ENCODE measurements at regions not wholly inside any gene's neighbourhood (a gene's known extent, or its start where the extent isn't known, plus 50 kb on each side); places are given as distances from the start of the nearest gene placed in this dataset.

DNA sequence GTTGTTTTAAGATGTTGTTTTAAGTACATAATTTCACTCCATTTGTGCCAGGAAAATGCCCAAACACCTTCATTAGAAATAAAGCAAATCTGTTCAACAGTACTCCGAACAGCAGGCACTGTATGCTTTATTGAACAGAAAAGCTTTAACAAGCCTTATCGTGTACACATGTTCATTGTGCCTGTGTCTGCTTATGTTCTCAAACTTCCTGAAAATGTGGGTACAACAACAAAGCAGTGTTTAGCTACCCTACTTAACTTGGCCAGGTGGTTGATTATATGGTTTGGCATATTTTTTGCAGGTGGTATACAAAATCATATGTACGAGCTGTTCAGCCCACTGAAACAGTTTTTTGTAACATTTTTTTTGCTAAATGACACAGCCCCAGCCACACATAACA lies 718.0 kb downstream of the DACH1 start:
- H3K27ac ChIP-seq (ENCODE audit: low read length, poor library complexity, severe bottlenecking), result no peak overlapping the region
- no peak overlapping the region for H4K91ac ChIP-seq (ENCODE audit: low read length)
- no peak overlapping the region for H2BK12ac ChIP-seq (ENCODE audit: low read length in 2 of 2)
- 80% methylated on average over 3 of the region's 3 CpGs for WGBS
- H3K79me1 ChIP-seq (replicated peaks; ENCODE audit: low read length, poor library complexity, severe bottlenecking), result no peaks in the 10 kb centered on the region
- no peak overlapping the region for H3K4me3 ChIP-seq (ENCODE audit: insufficient read depth in 1 of 2, low read depth in 1 of 2, low read length in 2 of 2)
- H2AFZ ChIP-seq (ENCODE audit: low read depth, low read length), result no peak overlapping the region
- H3K9me3 ChIP-seq (ENCODE audit: control insufficient read depth, low read length), result no peaks in the 10 kb centered on the region
- no peak overlapping the region for H4K8ac ChIP-seq (ENCODE audit: low read length)
- no peak overlapping the region for H3K23ac ChIP-seq (ENCODE audit: low read length in 2 of 2)
- no peaks in the 10 kb centered on the region for H3K36me3 ChIP-seq (ENCODE audit: control insufficient read depth in 1 of 2, insufficient read depth in 2 of 2, low read depth in 1 of 2, low read length in 2 of 2)
- no peak overlapping the region for H2BK15ac ChIP-seq (ENCODE audit: low read depth, poor library complexity, severe bottlenecking)
- no peak overlapping the region for H2AK5ac ChIP-seq (ENCODE audit: low read length, severe bottlenecking)
- H3K9ac ChIP-seq (ENCODE audit: low read length), result no peak overlapping the region
- H3K4me2 ChIP-seq (ENCODE audit: low read length, poor library complexity, severe bottlenecking), result no peak overlapping the region
- H3K4ac ChIP-seq (ENCODE audit: low read depth in 1 of 2, low read length in 2 of 2), result no peak overlapping the region
- no peak overlapping the region for H3K18ac ChIP-seq (ENCODE audit: low read depth in 1 of 2, low read length in 2 of 2)
- no peak for DNase-seq
- H2BK120ac ChIP-seq (ENCODE audit: low read depth, low read length), result no peak overlapping the region
- no peak overlapping the region for H3K14ac ChIP-seq (ENCODE audit: low read length in 2 of 2)
- no peaks in the 10 kb centered on the region for H3K4me1 ChIP-seq (ENCODE audit: control insufficient read depth, insufficient read depth, low read depth, low read length)
- H2BK5ac ChIP-seq (ENCODE audit: low read depth, low read length, poor library complexity, severe bottlenecking), result no peak overlapping the region
- H3K27me3 ChIP-seq (ENCODE audit: control insufficient read depth in 1 of 2, insufficient read depth in 1 of 2, low read length in 2 of 2), result no peaks in the 10 kb centered on the region

- H3K4me1 ChIP-seq (ENCODE audit: control insufficient read depth, insufficient read depth, low read depth, low read length), result no peaks in the 10 kb centered on the region
- no peak overlapping the region for H3K18ac ChIP-seq (ENCODE audit: low read depth in 1 of 2, low read length in 2 of 2)
- no peak overlapping the region for H2BK120ac ChIP-seq (ENCODE audit: low read depth, low read length)
- no peaks in the 10 kb centered on the region for H3K79me1 ChIP-seq (replicated peaks; ENCODE audit: low read length, poor library complexity, severe bottlenecking)
- no peak overlapping the region for H3K9ac ChIP-seq (ENCODE audit: low read length)
- H2BK5ac ChIP-seq (ENCODE audit: low read depth, low read length, poor library complexity, severe bottlenecking), result no peak overlapping the region
- no peak for DNase-seq
- no peak overlapping the region for H3K14ac ChIP-seq (ENCODE audit: low read length in 2 of 2)
- no peak overlapping the region for H4K8ac ChIP-seq (ENCODE audit: low read length)
- H3K27me3 ChIP-seq (ENCODE audit: control insufficient read depth in 1 of 2, insufficient read depth in 1 of 2, low read length in 2 of 2), result no peaks in the 10 kb centered on the region
- H2AK5ac ChIP-seq (ENCODE audit: low read length, severe bottlenecking), result no peak overlapping the region
- H3K4ac ChIP-seq (ENCODE audit: low read depth in 1 of 2, low read length in 2 of 2), result no peak overlapping the region
- H2BK15ac ChIP-seq (ENCODE audit: low read depth, poor library complexity, severe bottlenecking), result no peak overlapping the region
- H3K4me2 ChIP-seq (ENCODE audit: low read length, poor library complexity, severe bottlenecking), result no peak overlapping the region
- H3K9me3 ChIP-seq (ENCODE audit: control insufficient read depth, low read length), result no peaks in the 10 kb centered on the region
- no peak overlapping the region for H4K91ac ChIP-seq (ENCODE audit: low read length)
- H2AFZ ChIP-seq (ENCODE audit: low read depth, low read length), result no peak overlapping the region
- WGBS, result no CpG with 5 or more reads among the region's 1 CpG
- H2BK12ac ChIP-seq (ENCODE audit: low read length in 2 of 2), result no peak overlapping the region
- H3K23ac ChIP-seq (ENCODE audit: low read length in 2 of 2), result no peak overlapping the region
- no peak overlapping the region for H3K4me3 ChIP-seq (ENCODE audit: insufficient read depth in 1 of 2, low read depth in 1 of 2, low read length in 2 of 2)
- no peaks in the 10 kb centered on the region for H3K36me3 ChIP-seq (ENCODE audit: control insufficient read depth in 1 of 2, insufficient read depth in 2 of 2, low read depth in 1 of 2, low read length in 2 of 2)
- no peak overlapping the region for H3K27ac ChIP-seq (ENCODE audit: low read length, poor library complexity, severe bottlenecking)
Measured at GRCh38 chr13:71148396-71148795, 718.6 kb downstream of the DACH1 start.

GRCh38 chr13:71144883-71145282 lies 722.1 kb downstream of the DACH1 start:
- no peaks in the 10 kb centered on the region for H3K36me3 ChIP-seq (ENCODE audit: control insufficient read depth in 1 of 2, insufficient read depth in 2 of 2, low read depth in 1 of 2, low read length in 2 of 2)
- no peak overlapping the region for H2BK120ac ChIP-seq (ENCODE audit: low read depth, low read length)
- no peak overlapping the region for H2AK5ac ChIP-seq (ENCODE audit: low read length, severe bottlenecking)
- no peak overlapping the region for H2BK15ac ChIP-seq (ENCODE audit: low read depth, poor library complexity, severe bottlenecking)
- H4K8ac ChIP-seq (ENCODE audit: low read length), result no peak overlapping the region
- H3K14ac ChIP-seq (ENCODE audit: low read length in 2 of 2), result no peak overlapping the region
- no peak overlapping the region for H3K27ac ChIP-seq (ENCODE audit: low read length, poor library complexity, severe bottlenecking)
- H3K23ac ChIP-seq (ENCODE audit: low read length in 2 of 2), result no peak overlapping the region
- no peak overlapping the region for H4K91ac ChIP-seq (ENCODE audit: low read length)
- H3K4ac ChIP-seq (ENCODE audit: low read depth in 1 of 2, low read length in 2 of 2), result no peak overlapping the region
- H3K18ac ChIP-seq (ENCODE audit: low read depth in 1 of 2, low read length in 2 of 2), result no peak overlapping the region
- no peaks in the 10 kb centered on the region for H3K79me1 ChIP-seq (replicated peaks; ENCODE audit: low read length, poor library complexity, severe bottlenecking)
- H3K4me1 ChIP-seq (ENCODE audit: control insufficient read depth, insufficient read depth, low read depth, low read length), result no peaks in the 10 kb centered on the region
- H2BK12ac ChIP-seq (ENCODE audit: low read length in 2 of 2), result no peak overlapping the region
- H2BK5ac ChIP-seq (ENCODE audit: low read depth, low read length, poor library complexity, severe bottlenecking), result no peak overlapping the region
- H3K9ac ChIP-seq (ENCODE audit: low read length), result no peak overlapping the region
- DNase-seq, result no peak
- no peaks in the 10 kb centered on the region for H3K9me3 ChIP-seq (ENCODE audit: control insufficient read depth, low read length)
- no peak overlapping the region for H2AFZ ChIP-seq (ENCODE audit: low read depth, low read length)
- WGBS, result 100% methylated on average over 1 of the region's 2 CpGs
- H3K4me2 ChIP-seq (ENCODE audit: low read length, poor library complexity, severe bottlenecking), result no peak overlapping the region
- no peak overlapping the region for H3K4me3 ChIP-seq (ENCODE audit: insufficient read depth in 1 of 2, low read depth in 1 of 2, low read length in 2 of 2)
- H3K27me3 ChIP-seq (ENCODE audit: control insufficient read depth in 1 of 2, insufficient read depth in 1 of 2, low read length in 2 of 2), result no peaks in the 10 kb centered on the region

DNA sequence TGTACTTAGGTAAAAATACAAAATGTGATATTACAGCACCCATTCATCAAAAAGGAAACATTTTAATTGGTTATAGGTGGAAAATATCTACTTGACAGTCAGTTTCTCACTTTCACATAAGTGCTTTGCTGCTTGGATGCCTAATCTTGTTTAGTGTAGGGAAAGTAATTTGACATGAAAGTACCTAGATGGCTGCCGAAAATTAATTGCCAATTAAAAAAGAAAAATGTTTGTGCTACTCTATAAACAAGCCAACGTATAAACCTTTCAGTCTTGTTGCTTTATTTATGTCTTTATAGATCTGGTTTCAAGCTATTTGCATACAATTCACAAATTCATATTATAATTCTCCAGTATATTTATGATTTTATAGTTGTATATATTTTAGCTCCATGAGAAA lies 729.9 kb downstream of the DACH1 start:
- no peak overlapping the region for H3K18ac ChIP-seq (ENCODE audit: low read depth in 1 of 2, low read length in 2 of 2)
- no peak overlapping the region for H4K91ac ChIP-seq (ENCODE audit: low read length)
- no CpG with 5 or more reads among the region's 2 CpGs for WGBS
- H2BK5ac ChIP-seq (ENCODE audit: low read depth, low read length, poor library complexity, severe bottlenecking), result no peak overlapping the region
- no peak overlapping the region for H2AFZ ChIP-seq (ENCODE audit: low read depth, low read length)
- H3K9me3 ChIP-seq (ENCODE audit: control insufficient read depth, low read length), result no peaks in the 10 kb centered on the region
- no peaks in the 10 kb centered on the region for H3K4me1 ChIP-seq (ENCODE audit: control insufficient read depth, insufficient read depth, low read depth, low read length)
- no peaks in the 10 kb centered on the region for H3K27me3 ChIP-seq (ENCODE audit: control insufficient read depth in 1 of 2, insufficient read depth in 1 of 2, low read length in 2 of 2)
- H3K36me3 ChIP-seq (ENCODE audit: control insufficient read depth in 1 of 2, insufficient read depth in 2 of 2, low read depth in 1 of 2, low read length in 2 of 2), result no peaks in the 10 kb centered on the region
- H3K23ac ChIP-seq (ENCODE audit: low read length in 2 of 2), result no peak overlapping the region
- no peak overlapping the region for H2BK15ac ChIP-seq (ENCODE audit: low read depth, poor library complexity, severe bottlenecking)
- H3K4ac ChIP-seq (ENCODE audit: low read depth in 1 of 2, low read length in 2 of 2), result no peak overlapping the region
- no peak overlapping the region for H2BK120ac ChIP-seq (ENCODE audit: low read depth, low read length)
- no peak overlapping the region for H3K27ac ChIP-seq (ENCODE audit: low read length, poor library complexity, severe bottlenecking)
- H4K8ac ChIP-seq (ENCODE audit: low read length), result no peak overlapping the region
- H2AK5ac ChIP-seq (ENCODE audit: low read length, severe bottlenecking), result no peak overlapping the region
- no peak overlapping the region for H3K4me3 ChIP-seq (ENCODE audit: insufficient read depth in 1 of 2, low read depth in 1 of 2, low read length in 2 of 2)
- no peaks in the 10 kb centered on the region for H3K79me1 ChIP-seq (replicated peaks; ENCODE audit: low read length, poor library complexity, severe bottlenecking)
- H3K14ac ChIP-seq (ENCODE audit: low read length in 2 of 2), result no peak overlapping the region
- H3K9ac ChIP-seq (ENCODE audit: low read length), result no peak overlapping the region
- no peak overlapping the region for H2BK12ac ChIP-seq (ENCODE audit: low read length in 2 of 2)
- no peak overlapping the region for H3K4me2 ChIP-seq (ENCODE audit: low read length, poor library complexity, severe bottlenecking)
- no peak for DNase-seq
